HG02884 (cell line): ENCODE measurements at regions not wholly inside any gene's neighbourhood (a gene's known extent, or its start where the extent isn't known, plus 50 kb on each side); places are given as distances from the start of the nearest gene placed in this dataset.

Experiments
- ATAC-seq: cut with Tn5 transposase; IDR thresholded peaks from one replicate; pipeline ENCODE4 v1.9.1; 2021; ENCODE audit warnings: mild to moderate bottlenecking, moderate library complexity; ENCODE audit not compliant: unreplicated experiment

DNA sequence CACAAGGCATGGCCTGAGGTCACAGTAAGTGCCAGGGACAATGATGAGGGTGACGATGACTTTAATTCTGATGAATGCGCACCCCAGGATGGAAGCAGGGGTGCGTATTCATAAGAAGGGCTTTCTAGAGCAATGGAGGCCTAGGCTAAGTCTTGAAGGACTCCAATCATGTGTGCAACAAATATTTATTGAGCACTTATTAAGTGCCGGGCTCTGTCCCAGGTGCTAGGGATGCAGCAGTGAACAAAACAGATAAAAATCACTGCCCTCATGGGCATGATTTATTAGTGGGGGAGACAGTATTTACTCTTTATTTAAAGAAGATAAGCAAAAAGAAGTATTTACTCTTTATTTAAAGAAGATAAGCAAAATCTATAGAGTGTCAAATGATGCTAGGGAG is 198.2 kb upstream of the KCNG1 start:
- no peak for ATAC-seq

DNA sequence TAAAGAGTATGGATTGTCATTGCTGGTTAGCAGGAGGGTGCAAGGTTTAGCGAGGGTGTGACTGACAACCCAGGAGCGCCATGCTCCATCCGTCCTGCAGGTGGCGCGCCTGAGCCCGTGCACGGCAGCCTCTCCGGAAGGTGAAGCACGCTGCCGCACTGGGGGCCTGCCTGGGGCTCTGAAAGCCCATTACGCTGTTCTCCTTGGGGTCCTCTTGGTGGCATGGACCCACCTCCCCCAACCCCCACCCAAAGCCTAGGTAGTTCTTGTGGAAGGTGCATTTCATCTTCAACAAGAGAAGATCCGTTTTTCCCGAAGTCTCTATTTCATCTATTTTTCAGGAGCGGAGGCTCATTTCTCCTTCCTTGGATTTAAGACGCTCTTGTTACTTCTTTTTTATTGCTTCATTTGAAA is 197.4 kb upstream of the KCNG1 start:
- ATAC-seq, result no peak

DNA sequence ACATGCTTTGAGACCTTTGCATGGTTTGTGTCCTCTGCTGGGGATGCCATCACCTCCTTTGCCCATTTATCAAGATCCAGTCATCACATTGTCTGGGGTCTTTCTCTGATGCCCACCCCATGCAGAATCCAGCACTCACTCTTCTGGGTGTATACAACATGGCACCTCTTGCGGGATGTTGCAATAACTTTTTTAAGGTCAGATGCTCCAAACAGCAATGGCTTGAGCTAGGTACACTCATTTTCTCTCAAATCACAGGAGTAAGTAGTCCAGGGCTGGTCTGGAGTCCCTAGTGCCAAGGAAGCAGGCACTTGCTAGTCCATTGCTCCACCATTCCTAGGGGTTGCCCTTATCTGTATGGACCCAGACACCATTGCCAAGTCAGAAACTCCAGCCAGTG is 196.6 kb upstream of the KCNG1 start:
- ATAC-seq, result no peak

DNA sequence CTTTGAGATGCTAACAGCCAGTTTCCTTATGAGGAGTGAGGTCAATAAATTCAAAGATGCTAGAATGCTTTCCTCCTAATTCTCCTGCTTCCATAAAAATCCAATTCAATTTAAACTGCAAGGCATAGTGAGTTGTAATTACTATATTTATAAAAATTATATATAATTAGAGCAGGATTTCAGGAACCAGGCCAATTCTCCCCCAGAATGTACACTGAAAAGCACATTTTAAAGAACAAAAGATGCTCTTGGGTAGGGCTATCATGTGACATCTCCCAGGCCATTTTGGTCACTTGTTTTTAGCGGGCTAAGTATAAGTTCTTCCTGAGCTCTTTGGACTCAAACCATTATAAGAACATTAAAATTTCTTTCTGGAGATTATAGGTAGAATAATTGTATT is 195.7 kb upstream of the KCNG1 start:
- no peak for ATAC-seq

- no peak for ATAC-seq
Measured at GRCh38 chr20:51217347-51218045, 194.6 kb upstream of the KCNG1 start.

GRCh38 chr20:51216850-51217249 is 193.9 kb upstream of the KCNG1 start:
- ATAC-seq, result no peak

DNA sequence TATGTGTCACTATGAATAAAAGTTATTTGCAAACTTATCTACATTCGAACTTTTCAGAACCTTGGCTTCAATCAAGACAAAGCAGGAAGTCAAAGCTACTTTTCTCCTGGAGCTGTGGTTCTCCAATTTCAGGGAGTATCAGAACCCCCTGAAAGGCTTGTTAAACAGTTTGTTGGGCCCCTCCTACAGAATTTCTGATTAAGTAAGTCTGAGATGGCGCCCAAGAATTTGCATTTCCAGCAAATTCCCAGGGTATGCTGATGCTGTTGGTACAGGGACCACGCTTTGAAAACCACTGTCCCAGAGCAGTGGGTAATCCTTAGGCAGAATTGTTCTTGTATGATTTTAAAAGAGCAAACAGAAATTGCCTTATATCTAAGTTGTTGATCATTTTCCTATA is 189.9 kb upstream of the KCNG1 start:
- ATAC-seq, result no peak

DNA sequence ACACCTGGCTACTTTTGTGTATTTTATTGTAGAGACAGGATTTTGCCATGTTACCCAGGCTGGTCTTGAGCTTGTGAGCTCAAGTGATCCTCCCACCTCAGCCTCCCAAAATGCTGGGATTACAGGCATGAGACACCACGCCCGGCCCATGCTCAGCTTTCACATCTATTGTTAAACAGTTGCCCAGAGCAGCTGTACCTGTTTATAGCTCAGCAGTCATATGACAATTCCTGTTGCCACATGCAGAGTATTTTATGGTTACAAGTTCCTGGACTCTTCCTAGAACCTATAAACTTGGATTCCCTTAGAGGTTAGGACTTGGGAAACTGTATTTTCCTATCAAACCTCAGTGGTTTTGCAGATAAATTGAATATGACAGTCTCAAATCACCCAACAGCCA is 188.3 kb upstream of the KCNG1 start:
- ATAC-seq, result no peak

- ATAC-seq, result no peak
Measured at GRCh38 chr20:51210084-51210483, 187.2 kb upstream of the KCNG1 start.

DNA sequence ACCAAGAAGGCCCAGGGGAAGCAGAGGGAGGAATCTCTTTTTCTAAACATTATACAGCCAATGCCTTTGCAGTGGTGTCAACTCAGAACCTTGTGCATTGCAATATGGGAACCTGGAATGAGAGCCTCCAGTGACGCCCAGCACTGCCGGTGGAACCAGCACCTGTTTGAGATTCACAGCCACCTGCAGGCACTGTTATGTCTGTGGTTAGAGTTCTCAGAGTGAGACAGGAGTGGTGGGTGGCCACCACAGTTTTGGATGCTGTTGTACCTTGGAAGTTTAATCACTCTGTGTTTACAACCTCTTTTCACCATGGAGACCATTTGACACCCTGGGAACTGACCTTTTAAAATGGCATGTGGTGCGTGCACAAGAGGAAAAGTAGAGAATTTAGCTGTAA is 185.3 kb upstream of the KCNG1 start:
- ATAC-seq, result no peak

DNA sequence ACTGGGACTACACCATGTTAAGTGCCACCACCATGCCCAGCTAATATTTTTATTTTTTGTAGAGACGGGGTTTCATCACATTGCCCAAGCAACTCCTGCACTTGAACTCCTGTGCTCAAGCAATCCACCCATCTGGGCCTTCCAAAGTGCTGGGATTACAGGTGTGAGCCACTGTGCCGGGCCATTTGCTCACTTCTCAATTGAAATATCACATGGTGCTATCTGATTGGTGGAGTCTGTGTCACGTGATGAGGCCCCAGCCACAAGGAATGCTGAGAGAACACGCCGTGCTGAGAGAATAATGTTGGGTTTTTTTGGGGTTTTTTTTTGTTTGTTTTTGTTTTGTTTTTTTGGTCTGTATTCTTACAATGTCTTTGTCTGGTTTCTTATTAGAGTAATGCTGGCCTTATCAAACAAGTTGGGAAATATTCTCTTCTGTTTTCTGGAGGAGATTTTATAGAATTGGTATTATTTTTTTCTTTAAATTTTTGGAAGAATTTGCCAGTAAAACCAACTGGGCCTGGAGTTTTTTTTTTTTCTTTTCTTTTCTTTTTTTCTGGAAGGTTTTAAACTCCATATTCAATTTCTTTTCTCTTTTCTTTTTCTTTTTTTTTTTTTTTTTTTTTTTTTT is 183.2 kb upstream of the KCNG1 start:
- no peak for ATAC-seq

- no peak for ATAC-seq
Measured at GRCh38 chr20:51204794-51205193, 181.9 kb upstream of the KCNG1 start.

- no peak for ATAC-seq
Measured at GRCh38 chr20:51204051-51204715, 181.3 kb upstream of the KCNG1 start.

DNA sequence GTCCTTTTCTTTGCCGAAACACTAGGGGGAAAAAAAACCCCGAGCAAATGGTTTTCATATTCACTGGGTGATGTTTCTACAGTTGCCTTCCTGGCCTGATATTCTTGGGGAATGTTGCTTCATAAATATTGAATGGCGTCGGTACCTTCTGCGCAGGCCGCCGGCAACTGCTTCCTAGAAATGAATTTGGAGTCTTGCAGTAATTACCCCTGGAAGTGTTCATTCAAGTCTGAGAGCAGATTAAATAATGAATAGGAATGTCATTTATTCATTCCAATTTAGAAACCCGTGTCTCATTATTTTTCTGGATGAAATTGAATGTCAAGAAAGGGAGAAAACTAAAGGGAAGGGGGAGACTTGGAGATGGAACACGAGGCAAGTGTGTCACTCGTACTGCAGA is 179.4 kb upstream of the KCNG1 start:
- no peak for ATAC-seq

DNA sequence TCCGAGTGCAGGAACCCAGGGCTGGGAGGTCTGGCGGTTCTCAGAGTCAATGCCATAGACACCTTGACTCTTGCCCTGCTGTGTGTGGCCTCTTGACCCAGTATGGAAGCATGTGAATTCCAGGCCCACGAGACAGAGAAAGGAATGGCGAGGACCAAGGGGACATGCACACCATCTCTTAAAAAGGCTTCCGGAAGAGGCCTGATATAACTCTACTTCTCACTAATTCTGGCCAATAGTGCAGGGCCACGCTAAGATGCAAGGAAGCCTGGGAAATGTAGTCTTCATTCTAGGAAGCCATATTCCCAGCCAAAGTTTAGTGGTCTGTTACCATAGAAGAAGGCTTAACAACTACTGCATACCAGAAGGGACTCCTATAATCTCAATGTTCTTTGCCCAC is 177.0 kb upstream of the KCNG1 start:
- ATAC-seq, result no peak

DNA sequence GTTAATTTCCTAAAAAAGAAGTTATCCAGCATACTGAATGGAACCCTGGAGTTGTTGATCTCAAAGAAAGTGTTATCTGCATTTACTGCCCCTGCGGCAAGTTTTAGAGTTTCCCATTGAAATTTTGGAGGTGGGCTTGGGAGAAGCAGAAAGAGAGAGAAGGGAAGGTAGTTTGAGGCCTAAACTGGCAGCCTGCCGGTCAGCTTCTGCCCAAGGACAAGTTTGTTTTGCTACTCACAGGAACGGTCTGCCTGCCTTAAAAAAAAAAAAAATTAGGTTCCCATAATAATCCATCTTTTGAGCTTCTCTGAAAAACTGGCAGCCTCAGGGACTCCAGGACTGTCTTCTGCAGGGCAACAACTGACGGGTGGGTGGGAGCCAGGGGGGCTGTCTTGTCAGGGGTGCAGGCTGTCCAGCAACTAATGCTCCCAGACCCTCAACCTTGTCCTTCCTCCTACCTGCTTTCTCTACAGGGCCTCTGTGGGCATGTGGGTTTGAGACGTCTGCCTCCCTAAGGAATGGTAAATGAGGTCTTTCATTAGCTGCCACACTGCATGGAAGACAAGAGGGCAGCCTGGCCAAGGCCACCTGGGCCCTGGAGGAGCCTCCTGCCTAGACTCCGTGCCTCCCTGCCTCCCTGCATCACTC is 176.1 kb upstream of the KCNG1 start:
- ATAC-seq, result no peak

GRCh38 chr20:51198238-51198637 is 175.3 kb upstream of the KCNG1 start:
- no peak for ATAC-seq

GRCh38 chr20:51196991-51197651 is 174.2 kb upstream of the KCNG1 start:
- ATAC-seq, result no peak

DNA sequence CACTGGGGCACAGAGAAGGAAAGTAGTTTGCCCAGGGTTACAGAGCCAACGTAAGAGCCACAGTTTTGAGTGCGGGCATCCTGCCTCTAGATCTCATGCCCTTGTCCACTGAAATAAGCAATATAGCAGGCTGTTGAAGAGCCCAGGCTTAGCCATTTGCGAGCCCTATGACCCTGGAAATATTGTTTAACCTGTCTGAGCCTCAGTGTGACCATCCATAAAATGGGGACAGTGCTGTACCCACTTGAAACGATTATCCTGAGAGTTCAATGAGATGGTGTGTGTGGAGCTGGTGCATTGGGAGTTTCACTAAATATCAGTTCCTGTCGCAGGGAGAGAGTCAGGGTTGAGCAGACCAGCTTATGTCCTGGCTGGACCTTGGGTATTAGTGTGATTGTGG is 173.1 kb upstream of the KCNG1 start:
- no peak for ATAC-seq

DNA sequence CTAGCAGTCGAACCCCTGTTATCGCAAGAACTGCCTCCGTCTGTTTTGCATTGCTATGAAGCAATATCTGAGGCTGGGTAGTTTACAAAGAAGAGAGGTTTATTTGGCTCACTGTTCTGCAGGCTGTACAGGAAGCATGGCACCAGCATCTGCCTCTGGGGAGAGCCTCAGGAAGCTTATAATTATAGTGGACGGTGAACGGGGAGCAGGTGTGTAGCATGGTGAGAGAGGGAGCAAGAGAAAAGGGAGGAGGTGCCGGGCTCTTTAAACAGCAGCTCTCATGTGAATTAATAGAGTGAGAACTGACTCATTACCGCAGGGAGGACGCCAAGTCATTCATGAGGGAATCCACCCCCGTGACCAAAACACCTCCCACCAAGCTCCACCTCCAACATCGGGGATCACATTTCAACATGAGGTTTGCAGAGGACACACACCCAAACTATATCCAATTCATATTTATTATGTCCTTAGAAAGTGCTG is 172.6 kb upstream of the KCNG1 start:
- no peak for ATAC-seq

GRCh38 chr20:51193066-51193772 is 170.3 kb upstream of the KCNG1 start:
- no peak for ATAC-seq
